Activated T-helper 2 cell treated with anti-CD3 and anti-CD28 coated beads, Interferon-gamma antibody, Interleukin-2, Interleukin-4, amounts not matched to agents 10 μg/mL and 5 μg/mL and 100 μg/mL, durations not matched to agents 14 hours and 24 hours and 36 hours (primary cell): ENCODE measurements at regions not wholly inside any gene's neighbourhood (a gene's known extent, or its start where the extent isn't known, plus 50 kb on each side); places are given as distances from the start of the nearest gene placed in this dataset.

Experiments used
- DNase-seq: peaks from one replicate; pipeline ENCODE4 v3.0.0; 2021; ENCODE audit warnings: low spot score
- H3K27ac Mint-ChIP-seq: one replicate; pipeline ENCODE4 v1.8.0; 2021; ENCODE audit warnings: mixed read lengths
- H3K27me3 Mint-ChIP-seq: one replicate; pipeline ENCODE4 v1.8.0; 2021; ENCODE audit warnings: low read depth, mixed read lengths
- H3K36me3 Mint-ChIP-seq: one replicate; pipeline ENCODE4 v1.8.0; 2021; ENCODE audit warnings: low read depth, mixed read lengths
- H3K4me1 Mint-ChIP-seq: one replicate; pipeline ENCODE4 v1.8.0; 2021; ENCODE audit warnings: low read depth, mixed read lengths
- H3K4me3 Mint-ChIP-seq: one replicate; pipeline ENCODE4 v1.8.0; 2021; ENCODE audit warnings: low read depth, mild to moderate bottlenecking, moderate library complexity, mixed read lengths
- H3K9me3 Mint-ChIP-seq: one replicate; pipeline ENCODE4 v1.8.0; 2021; ENCODE audit warnings: mixed read lengths
- intact Hi-C: fragments of 100-400 bp; cut with micrococcal nuclease; formaldehyde crosslinking; loops from one replicate; pipeline ENCODE4 v1.15.1; 2023

DNA sequence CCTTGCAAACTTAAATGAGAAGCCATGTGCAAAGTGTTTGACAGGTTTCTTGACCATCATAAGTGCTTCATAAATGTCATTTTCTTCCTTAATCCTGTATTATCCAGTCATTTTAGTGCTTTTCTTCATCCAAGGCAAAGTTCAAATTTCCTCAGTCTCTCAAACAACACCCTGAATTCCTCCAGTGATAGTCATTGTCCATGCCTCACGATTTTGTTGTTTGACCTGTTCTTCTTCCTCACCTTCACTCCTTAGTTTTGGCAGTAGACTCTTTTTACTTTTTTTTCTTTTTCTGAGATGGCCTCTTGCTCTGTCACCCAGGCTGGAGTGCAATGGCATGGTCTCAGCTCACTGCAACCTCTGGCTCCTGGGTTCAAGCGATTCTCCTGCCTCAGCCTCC, 1257.3 kb downstream of the FAM181B start:
- Mint-ChIP-seq H3K4me1 (no peaks in the 10 kb centered on the region), H3K4me3 (no peak overlapping the region), H3K9me3 (no peaks in the 10 kb centered on the region), H3K27ac (no peak overlapping the region), H3K36me3 (no peaks in the 10 kb centered on the region), H3K27me3 (no peaks in the 10 kb centered on the region)
- DNase-seq = no peak
- intact Hi-C loops = no loop called here

DNA sequence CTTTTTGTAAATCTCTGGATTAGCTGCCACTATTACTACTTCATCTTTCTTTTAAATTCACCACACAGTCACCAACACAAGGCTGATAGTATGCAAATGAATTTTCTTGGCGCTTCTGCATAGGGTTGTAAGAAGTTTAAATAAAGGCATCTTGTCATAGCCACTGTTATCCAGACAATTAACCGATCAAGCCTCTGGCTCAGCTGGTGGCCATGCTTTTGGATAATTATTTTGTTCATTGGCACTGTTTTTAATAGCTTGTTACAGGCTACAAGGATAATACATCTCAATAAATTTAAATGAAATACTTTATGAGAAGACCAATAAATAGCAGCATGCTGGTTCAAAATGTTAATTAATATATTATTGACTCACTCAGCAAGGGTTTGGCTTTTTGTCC, 1261.0 kb downstream of the FAM181B start:
- Mint-ChIP-seq H3K4me3 (no peak overlapping the region), H3K9me3 (peaks cover 5% of the 10 kb centered on the region), H3K4me1 (no peaks in the 10 kb centered on the region), H3K27me3 (no peaks in the 10 kb centered on the region), H3K27ac (no peak overlapping the region), H3K36me3 (no peaks in the 10 kb centered on the region)
- no peak for DNase-seq
- intact Hi-C loops = no loop called here

DNA sequence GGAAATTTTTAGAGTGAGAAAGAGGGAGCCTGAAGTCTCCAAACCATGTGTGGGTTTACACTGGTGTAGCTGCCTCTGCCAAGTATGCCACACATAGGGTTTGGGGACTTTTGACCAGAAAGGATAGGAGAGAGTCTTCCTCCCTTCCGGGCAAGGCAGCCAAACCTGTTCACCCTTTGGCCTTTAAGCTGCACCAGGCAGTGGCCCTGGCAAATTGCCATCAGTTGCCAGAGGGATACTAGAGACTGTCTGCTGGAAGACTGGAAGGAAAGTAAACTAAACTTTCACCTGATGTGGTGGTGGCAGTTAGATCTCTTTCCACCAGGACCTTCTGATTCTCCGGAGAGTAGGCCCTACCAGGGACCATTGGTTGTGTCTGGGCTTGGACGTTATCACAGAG, 1263.2 kb downstream of the FAM181B start:
- Mint-ChIP-seq H3K4me3 (no peak overlapping the region), H3K9me3 (peaks cover 9% of the 10 kb centered on the region), H3K27ac (no peak overlapping the region), H3K27me3 (no peaks in the 10 kb centered on the region), H3K36me3 (no peaks in the 10 kb centered on the region), H3K4me1 (no peaks in the 10 kb centered on the region)
- DNase-seq = no peak
- intact Hi-C loops = no loop called here

DNA sequence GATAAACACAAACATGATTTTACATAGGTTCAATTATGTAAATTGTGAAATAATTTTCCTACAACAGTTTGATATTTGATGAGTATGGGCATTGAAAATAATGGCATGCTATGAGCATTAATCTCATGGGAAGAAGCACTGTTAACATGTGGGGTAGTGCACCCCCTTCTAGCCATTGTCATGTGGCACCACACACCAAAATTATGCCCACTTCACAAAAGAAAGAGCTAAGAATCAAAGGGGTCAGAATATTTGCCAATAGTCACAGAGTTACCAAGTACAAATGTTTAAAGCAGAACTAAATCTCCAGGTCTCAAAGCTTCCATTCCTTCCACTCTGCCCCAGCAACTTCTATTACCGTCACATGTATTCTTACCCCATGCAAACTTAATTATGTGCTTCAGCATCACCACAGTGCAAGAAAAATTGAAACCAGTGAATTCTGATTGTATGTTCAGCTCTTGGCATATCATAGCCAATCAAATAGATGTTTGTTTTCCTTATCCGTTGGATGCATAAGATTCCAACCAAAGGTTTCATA, 1273.8 kb downstream of the FAM181B start:
- H3K27me3 Mint-ChIP-seq = no peaks in the 10 kb centered on the region
- H3K36me3 Mint-ChIP-seq = no peaks in the 10 kb centered on the region
- no peak overlapping the region for H3K27ac Mint-ChIP-seq
- no peak for DNase-seq
- no peak overlapping the region for H3K4me3 Mint-ChIP-seq
- H3K9me3 Mint-ChIP-seq = no peaks in the 10 kb centered on the region
- intact Hi-C loops = no loop called here
- no peaks in the 10 kb centered on the region for H3K4me1 Mint-ChIP-seq

DNA sequence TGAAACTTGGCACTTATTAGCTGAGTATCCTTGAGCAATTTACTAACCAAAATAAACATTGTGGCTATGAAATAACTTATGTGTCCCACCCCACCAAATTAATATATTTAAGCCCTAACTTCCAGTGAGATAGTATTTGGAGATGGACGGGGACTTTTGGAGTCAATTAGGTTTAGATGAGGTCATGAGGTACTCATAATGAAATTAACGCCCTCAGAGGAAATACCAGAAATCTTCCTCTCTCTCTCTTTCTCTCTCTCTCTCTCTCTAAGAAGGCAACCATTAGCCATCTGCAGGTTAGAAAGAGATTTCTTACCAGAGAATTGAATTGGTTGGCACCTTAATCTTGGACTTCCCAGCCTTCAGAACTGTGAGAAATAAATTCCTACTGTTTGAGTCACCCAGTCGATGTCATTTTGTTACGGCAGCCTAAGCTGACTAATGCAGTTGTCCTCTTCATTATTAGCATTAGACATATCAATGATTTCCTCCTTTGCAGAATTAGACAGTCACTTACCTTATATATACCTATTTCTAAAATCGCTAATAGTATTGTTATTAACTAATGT, 1284.0 kb downstream of the FAM181B start:
- H3K36me3 Mint-ChIP-seq = no peaks in the 10 kb centered on the region
- intact Hi-C loops = no loop called here
- H3K9me3 Mint-ChIP-seq = peaks cover 5% of the 10 kb centered on the region
- DNase-seq = no peak
- no peaks in the 10 kb centered on the region for H3K4me1 Mint-ChIP-seq
- H3K4me3 Mint-ChIP-seq = no peak overlapping the region
- no peak overlapping the region for H3K27ac Mint-ChIP-seq
- no peaks in the 10 kb centered on the region for H3K27me3 Mint-ChIP-seq

DNA sequence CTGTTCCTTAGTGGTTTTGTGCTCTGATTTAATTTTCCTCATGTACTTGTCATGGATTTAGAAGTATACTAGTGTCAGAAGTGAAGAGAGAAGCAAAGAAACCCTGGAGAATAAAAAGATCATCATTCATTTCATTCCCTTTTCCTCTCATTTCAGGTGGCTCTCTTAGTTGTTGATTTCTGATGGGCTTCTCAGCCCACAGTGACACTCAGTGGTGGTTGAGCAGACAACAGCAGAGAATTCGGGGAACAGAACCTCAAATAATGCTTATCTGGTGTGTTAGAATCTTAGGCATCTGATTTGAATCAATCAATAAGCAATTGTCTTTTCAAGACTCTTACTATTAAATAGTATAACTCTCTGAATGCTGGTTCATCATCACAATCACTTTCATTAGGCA, 1289.4 kb downstream of the FAM181B start:
- Mint-ChIP-seq H3K4me1 (no peaks in the 10 kb centered on the region), H3K27me3 (no peaks in the 10 kb centered on the region), H3K36me3 (no peaks in the 10 kb centered on the region), H3K27ac (no peak overlapping the region), H3K4me3 (no peak overlapping the region), H3K9me3 (no peaks in the 10 kb centered on the region)
- DNase-seq = no peak
- intact Hi-C loops = no loop called here

DNA sequence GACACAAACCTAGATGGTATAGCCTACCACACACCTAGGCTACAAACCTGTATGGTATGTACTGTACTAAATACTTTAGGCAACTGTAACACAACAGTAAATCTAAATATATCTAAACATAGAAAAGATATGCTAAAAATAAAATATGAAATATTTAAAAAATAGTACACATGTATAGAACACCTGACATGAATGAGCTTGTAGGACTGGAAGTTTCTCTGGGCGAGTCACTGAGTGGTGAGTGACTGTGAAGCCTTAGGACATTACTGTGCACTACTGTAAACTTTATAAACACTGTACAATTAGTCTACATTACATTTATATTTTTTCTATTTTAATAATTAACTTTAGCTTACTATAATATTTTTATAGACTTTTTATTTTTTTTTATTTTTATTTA, 1301.3 kb downstream of the FAM181B start:
- Mint-ChIP-seq H3K27me3 (no peaks in the 10 kb centered on the region), H3K9me3 (peaks cover 1% of the 10 kb centered on the region), H3K4me1 (no peaks in the 10 kb centered on the region), H3K27ac (no peak overlapping the region), H3K4me3 (no peak overlapping the region), H3K36me3 (no peaks in the 10 kb centered on the region)
- intact Hi-C loops = no loop called here
- no peak for DNase-seq

DNA sequence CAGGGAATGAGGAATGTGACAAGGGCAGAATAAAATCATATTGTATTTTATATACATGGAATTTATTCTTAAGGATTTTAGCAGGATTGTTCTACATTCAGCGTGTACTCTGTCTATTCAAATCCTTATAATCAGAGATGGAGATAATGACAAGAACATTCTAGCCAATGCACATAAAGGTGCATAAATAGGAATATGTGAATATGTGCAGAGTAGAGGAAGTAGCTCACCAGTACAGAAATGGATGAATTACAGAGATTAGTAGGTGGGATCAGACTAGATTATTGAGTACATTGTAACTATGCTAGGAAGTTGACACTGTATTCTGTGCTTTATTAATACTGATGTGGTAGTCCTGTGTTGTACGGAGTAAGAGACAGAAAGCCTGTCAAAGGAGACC, 1308.8 kb downstream of the FAM181B start:
- H3K4me1 Mint-ChIP-seq = no peaks in the 10 kb centered on the region
- DNase-seq = no peak
- no peaks in the 10 kb centered on the region for H3K27me3 Mint-ChIP-seq
- H3K4me3 Mint-ChIP-seq = no peak overlapping the region
- no peaks in the 10 kb centered on the region for H3K9me3 Mint-ChIP-seq
- intact Hi-C loops = no loop called here
- H3K27ac Mint-ChIP-seq = no peak overlapping the region
- H3K36me3 Mint-ChIP-seq = no peaks in the 10 kb centered on the region

DNA sequence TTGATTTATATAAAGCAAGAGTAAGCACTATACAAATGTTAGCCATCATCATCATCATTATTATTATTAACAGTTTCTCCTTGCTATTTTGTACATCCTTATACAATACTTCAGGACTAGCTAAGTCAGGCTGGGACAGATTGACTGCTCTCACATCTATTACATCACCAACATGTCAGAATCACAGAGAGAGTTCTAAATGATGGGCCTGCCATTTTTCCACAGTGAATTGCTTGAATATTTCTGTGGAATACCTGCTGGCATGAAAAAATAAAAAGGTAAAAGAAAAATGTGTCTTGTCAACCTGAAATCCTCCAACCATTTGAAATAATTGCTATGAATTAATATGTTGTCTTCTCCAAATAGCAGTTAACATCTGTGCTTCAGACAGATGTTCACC, 1311.3 kb downstream of the FAM181B start:
- no peak overlapping the region for H3K27ac Mint-ChIP-seq
- intact Hi-C loops = no loop called here
- no peaks in the 10 kb centered on the region for H3K9me3 Mint-ChIP-seq

DNA sequence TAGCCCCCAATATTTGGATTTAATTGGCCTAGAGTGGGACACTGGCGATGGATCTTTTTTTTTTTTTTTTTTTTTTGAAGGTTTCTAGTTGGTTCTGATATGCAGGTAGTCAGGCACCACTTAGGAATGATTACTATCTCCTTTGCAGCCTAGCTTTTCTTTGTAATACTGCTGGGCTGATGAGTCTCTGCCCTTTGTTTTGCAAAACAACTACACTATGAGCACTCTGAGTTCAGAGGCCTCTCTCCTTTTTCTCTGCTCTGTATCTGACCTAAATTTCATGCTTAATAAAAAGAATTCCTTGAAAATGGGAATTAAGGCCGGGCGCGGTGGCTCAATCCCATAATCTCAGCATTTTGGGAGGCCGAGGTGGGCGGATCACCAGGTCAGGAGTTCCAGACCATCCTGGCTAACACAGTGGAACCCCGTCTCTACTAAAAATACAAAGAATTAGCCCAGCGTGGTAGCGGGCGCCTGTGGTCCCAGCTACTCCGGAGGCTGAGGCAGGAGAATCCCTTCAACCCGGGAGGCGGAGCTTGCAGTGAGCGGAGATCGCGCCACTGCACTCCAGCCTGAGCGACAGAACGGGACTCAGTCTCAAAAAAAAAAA, 1312.3 kb downstream of the FAM181B start:
- intact Hi-C loops = no loop called here
- peaks cover under 1% of the 10 kb centered on the region for H3K9me3 Mint-ChIP-seq
- DNase-seq = no peak
- no peaks in the 10 kb centered on the region for H3K27me3 Mint-ChIP-seq
- H3K4me3 Mint-ChIP-seq = no peak overlapping the region
- H3K36me3 Mint-ChIP-seq = no peaks in the 10 kb centered on the region
- no peaks in the 10 kb centered on the region for H3K4me1 Mint-ChIP-seq
- no peak overlapping the region for H3K27ac Mint-ChIP-seq

More for the DNA sequence above, 1311.3 kb downstream of the FAM181B start:
- no peak for DNase-seq
- H3K4me1 Mint-ChIP-seq = no peaks in the 10 kb centered on the region
- H3K4me3 Mint-ChIP-seq = no peak overlapping the region
- no peaks in the 10 kb centered on the region for H3K27me3 Mint-ChIP-seq
- H3K36me3 Mint-ChIP-seq = no peaks in the 10 kb centered on the region

DNA sequence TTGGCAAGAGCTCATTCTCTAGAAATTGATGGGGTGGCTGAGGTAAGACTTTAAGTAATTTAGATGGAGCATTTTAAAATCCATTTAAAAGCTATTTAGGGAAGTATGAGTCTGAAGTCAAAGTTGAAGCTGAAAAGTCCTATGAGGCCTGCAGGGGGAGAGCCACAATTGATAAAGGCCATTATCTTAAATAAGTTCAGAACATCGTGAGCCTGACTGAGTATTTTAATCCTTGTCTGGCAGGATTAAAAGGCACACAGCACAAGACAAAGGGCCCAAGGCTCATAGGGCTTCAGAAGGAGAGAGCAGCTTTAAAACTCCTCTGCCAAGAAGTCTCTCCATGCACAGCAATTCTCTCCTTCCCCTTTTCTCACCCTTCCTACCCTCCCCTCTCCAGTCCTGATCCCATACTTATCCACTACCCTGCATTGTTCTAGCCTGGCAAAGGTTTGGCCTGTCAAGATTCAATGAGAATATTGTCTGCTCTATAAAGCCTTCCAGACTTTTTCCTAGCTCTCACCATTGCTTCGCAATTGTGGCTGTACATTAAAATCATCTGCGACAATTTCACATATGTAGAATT, 1312.9 kb downstream of the FAM181B start:
- H3K27ac Mint-ChIP-seq = no peak overlapping the region

DNA sequence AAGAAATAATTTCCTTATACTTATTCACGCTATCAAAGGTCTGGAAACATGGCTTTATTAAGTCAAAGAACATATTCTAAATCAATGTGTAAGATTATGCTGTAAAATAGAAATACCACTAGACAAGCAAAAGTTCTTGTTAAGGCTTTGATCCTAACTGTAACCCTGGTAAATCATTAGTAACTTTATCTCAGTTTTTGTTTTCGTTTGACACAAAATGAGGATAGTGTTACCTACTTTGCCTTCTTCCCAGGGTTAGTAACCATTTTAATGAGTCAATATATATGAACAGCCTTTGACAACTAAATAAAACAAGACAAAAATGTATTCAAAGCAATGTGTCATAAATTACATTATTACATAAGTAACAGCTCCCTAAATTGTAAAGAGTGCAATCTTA, 1336.3 kb downstream of the FAM181B start:
- Mint-ChIP-seq H3K27ac (no peak overlapping the region), H3K36me3 (no peaks in the 10 kb centered on the region), H3K9me3 (no peaks in the 10 kb centered on the region), H3K4me1 (no peaks in the 10 kb centered on the region), H3K27me3 (no peaks in the 10 kb centered on the region), H3K4me3 (no peak overlapping the region)
- intact Hi-C loops = no loop called here
- no peak for DNase-seq

More for the DNA sequence above, 1312.9 kb downstream of the FAM181B start:
- intact Hi-C loops = no loop called here
- no peaks in the 10 kb centered on the region for H3K4me1 Mint-ChIP-seq
- no peaks in the 10 kb centered on the region for H3K36me3 Mint-ChIP-seq
- DNase-seq = no peak
- H3K27me3 Mint-ChIP-seq = no peaks in the 10 kb centered on the region
- H3K9me3 Mint-ChIP-seq = peaks cover 4% of the 10 kb centered on the region
- no peak overlapping the region for H3K4me3 Mint-ChIP-seq

DNA sequence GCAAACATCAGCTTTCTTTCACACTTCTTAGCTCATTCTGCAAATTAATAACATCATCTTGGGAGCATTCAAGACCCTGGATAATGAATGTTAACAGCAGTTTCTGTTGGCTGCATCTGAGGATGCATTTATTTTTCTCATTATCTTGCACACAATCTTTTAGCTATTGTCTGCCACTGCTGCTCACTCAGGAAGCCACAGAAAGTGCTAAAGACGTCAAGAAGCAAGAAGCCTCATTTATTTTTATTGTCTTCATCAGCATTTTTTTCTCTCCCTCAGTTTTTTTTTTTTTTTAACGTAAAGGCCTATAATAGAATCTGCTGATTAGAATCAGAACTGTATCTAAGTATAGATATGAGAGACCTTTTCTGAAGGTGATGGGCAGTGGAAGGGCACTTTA, 1339.4 kb downstream of the FAM181B start:
- Mint-ChIP-seq H3K4me1 (no peaks in the 10 kb centered on the region), H3K9me3 (no peaks in the 10 kb centered on the region), H3K36me3 (no peaks in the 10 kb centered on the region), H3K4me3 (no peak overlapping the region), H3K27ac (no peak overlapping the region), H3K27me3 (no peaks in the 10 kb centered on the region)
- DNase-seq = no peak
- intact Hi-C loops = no loop called here
